HG02759 (cell line): ENCODE measurements at regions not wholly inside any gene's neighbourhood (a gene's known extent, or its start where the extent isn't known, plus 50 kb on each side); places are given as distances from the start of the nearest gene placed in this dataset.
A peak's percentile ranks its signal among the peaks of the same experiment; 100 is the strongest.
"Not testable (repeated sequence)": the region's sequence is repeated elsewhere in the genome, so short reads cannot be mapped to it uniquely, and the experiment has no call there.

Source experiments
- ATAC-seq: cut with Tn5 transposase; IDR thresholded peaks from one replicate; pipeline ENCODE4 v1.9.1; 2021; ENCODE audit warnings: mild to moderate bottlenecking, moderate library complexity; ENCODE audit not compliant: unreplicated experiment

- no peak for ATAC-seq
Measured at GRCh38 chr21:21996891-21997290, 998.7 kb downstream of the NCAM2 start.

GRCh38 chr21:21997390-21998333, 999.5 kb downstream of the NCAM2 start:
- ATAC-seq, result no peak

GRCh38 chr21:22019766-22020165, 1021.6 kb downstream of the NCAM2 start:
- ATAC-seq, result no peak

GRCh38 chr21:22020221-22020620, 1022.0 kb downstream of the NCAM2 start:
- no peak for ATAC-seq

GRCh38 chr21:22023896-22024295, 1025.7 kb downstream of the NCAM2 start:
- ATAC-seq, result not testable (repeated sequence)

GRCh38 chr21:22044431-22044830, 1046.2 kb downstream of the NCAM2 start:
- ATAC-seq, result no peak

- ATAC-seq, result no peak
Measured at GRCh38 chr21:22046576-22046975, 1048.4 kb downstream of the NCAM2 start.

GRCh38 chr21:22056904-22057303, 1058.7 kb downstream of the NCAM2 start:
- ATAC-seq, result no peak

- no peak for ATAC-seq
Measured at GRCh38 chr21:22062472-22063139, 1064.4 kb downstream of the NCAM2 start.

GRCh38 chr21:22063140-22063539, 1064.9 kb downstream of the NCAM2 start:
- no peak for ATAC-seq

- no peak for ATAC-seq
Measured at GRCh38 chr21:22076471-22076870, 1078.3 kb downstream of the NCAM2 start.

GRCh38 chr21:22083899-22084298, 1085.7 kb downstream of the NCAM2 start:
- ATAC-seq, result peak; percentile 60

GRCh38 chr21:22096314-22096713, 1098.1 kb downstream of the NCAM2 start:
- no peak for ATAC-seq

- no peak for ATAC-seq
Measured at GRCh38 chr21:22106720-22107410, 1108.7 kb downstream of the NCAM2 start.

- no peak for ATAC-seq
Measured at GRCh38 chr21:22115746-22116145, 1117.5 kb downstream of the NCAM2 start.

GRCh38 chr21:22120616-22121266, 1122.5 kb downstream of the NCAM2 start:
- ATAC-seq, result no peak

GRCh38 chr21:22125581-22125980, 1127.4 kb downstream of the NCAM2 start:
- no peak for ATAC-seq

- no peak for ATAC-seq
Measured at GRCh38 chr21:22128671-22129070, 1130.5 kb downstream of the NCAM2 start.

GRCh38 chr21:22132358-22133071, 1134.3 kb downstream of the NCAM2 start:
- no peak for ATAC-seq

- ATAC-seq, result no peak
Measured at GRCh38 chr21:22136740-22137139, 1138.5 kb downstream of the NCAM2 start.
